HG03064 (cell line): ENCODE measurements at regions not wholly inside any gene's neighbourhood (a gene's known extent, or its start where the extent isn't known, plus 50 kb on each side); places are given as distances from the start of the nearest gene placed in this dataset.

Experiments
- ATAC-seq: cut with Tn5 transposase; IDR thresholded peaks from one replicate; pipeline ENCODE4 v1.9.1; 2021; ENCODE audit warnings: low read depth; ENCODE audit not compliant: unreplicated experiment

- no peak for ATAC-seq
Observed at GRCh38 chr11:42161886-42162285, 702.4 kb upstream of the LRRC4C start.

- ATAC-seq: no peak
Observed at GRCh38 chr11:42169191-42169590, 709.7 kb upstream of the LRRC4C start.

- ATAC-seq: no peak
Observed at GRCh38 chr11:42170601-42171000, 711.1 kb upstream of the LRRC4C start.

- ATAC-seq: no peak
Observed at GRCh38 chr11:42171046-42171445, 711.6 kb upstream of the LRRC4C start.

- ATAC-seq: no peak
Observed at GRCh38 chr11:42172441-42172840, 713.0 kb upstream of the LRRC4C start.

GRCh38 chr11:42175203-42175602 lies 715.8 kb upstream of the LRRC4C start:
- no peak for ATAC-seq

- no peak for ATAC-seq
Observed at GRCh38 chr11:42179216-42179615, 719.8 kb upstream of the LRRC4C start.

GRCh38 chr11:42195289-42196013 lies 736.0 kb upstream of the LRRC4C start:
- ATAC-seq: no peak

GRCh38 chr11:42200311-42200710 lies 740.9 kb upstream of the LRRC4C start:
- ATAC-seq: no peak

GRCh38 chr11:42201603-42202148 lies 742.2 kb upstream of the LRRC4C start:
- ATAC-seq: no peak

- no peak for ATAC-seq
Observed at GRCh38 chr11:42205518-42205917, 746.1 kb upstream of the LRRC4C start.

- ATAC-seq: no peak
Observed at GRCh38 chr11:42225664-42226063, 766.2 kb upstream of the LRRC4C start.

- no peak for ATAC-seq
Observed at GRCh38 chr11:42232673-42233072, 773.2 kb upstream of the LRRC4C start.

- ATAC-seq: no peak
Observed at GRCh38 chr11:42234451-42234951, 775.0 kb upstream of the LRRC4C start.

GRCh38 chr11:42237701-42238235 lies 778.3 kb upstream of the LRRC4C start:
- no peak for ATAC-seq

- no peak for ATAC-seq
Observed at GRCh38 chr11:42239188-42239587, 779.7 kb upstream of the LRRC4C start.

GRCh38 chr11:42243385-42243784 lies 783.9 kb upstream of the LRRC4C start:
- no peak for ATAC-seq

GRCh38 chr11:42244376-42244775 lies 784.9 kb upstream of the LRRC4C start:
- ATAC-seq: no peak

GRCh38 chr11:42249401-42249800 lies 789.9 kb upstream of the LRRC4C start:
- ATAC-seq: no peak

- ATAC-seq: no peak
Observed at GRCh38 chr11:42249956-42250355, 790.5 kb upstream of the LRRC4C start.

GRCh38 chr11:42251984-42252383 lies 792.5 kb upstream of the LRRC4C start:
- no peak for ATAC-seq

GRCh38 chr11:42253156-42253555 lies 793.7 kb upstream of the LRRC4C start:
- no peak for ATAC-seq
